Fibroblast of villous mesenchyme (primary cell): ENCODE measurements at regions not wholly inside any gene's neighbourhood (a gene's known extent, or its start where the extent isn't known, plus 50 kb on each side); places are given as distances from the start of the nearest gene placed in this dataset.

Experiments
- DNase-seq: peaks from one replicate; pipeline ENCODE4 v3.0.0-alpha.2; 2010; ENCODE audit warnings: low read depth
- H3K4me3 ChIP-seq: 2 replicates; pipeline ENCODE4 v1.5.1; 2011; ENCODE audit warnings: low read depth, mild to moderate bottlenecking, low read length
- CTCF ChIP-seq: IDR thresholded peaks from 2 replicates; pipeline ENCODE4 v1.5.1; 2012; ENCODE audit warnings: low read depth, mild to moderate bottlenecking, low read length; ENCODE audit not compliant: insufficient read depth

- no peak for TF ChIP-seq CTCF
- DNase-seq, result no peak
- no peak overlapping the region for H3K4me3 ChIP-seq
Measured at GRCh38 chr4:18454349-18454748, 432.8 kb upstream of the LCORL start.

- no peak for TF ChIP-seq CTCF
- DNase-seq, result no peak
- no peak overlapping the region for H3K4me3 ChIP-seq
Measured at GRCh38 chr4:18445110-18445509, 423.6 kb upstream of the LCORL start.

GRCh38 chr4:18444206-18444605 is 422.7 kb upstream of the LCORL start:
- TF ChIP-seq CTCF, result no peak
- DNase-seq, result no peak
- H3K4me3 ChIP-seq, result no peak overlapping the region

GRCh38 chr4:18442957-18443356 is 421.4 kb upstream of the LCORL start:
- no peak for TF ChIP-seq CTCF
- no peak for DNase-seq
- no peak overlapping the region for H3K4me3 ChIP-seq

- no peak for TF ChIP-seq CTCF
- DNase-seq, result no peak
- H3K4me3 ChIP-seq, result no peak overlapping the region
Measured at GRCh38 chr4:18441676-18442075, 420.1 kb upstream of the LCORL start.

GRCh38 chr4:18441203-18441590 is 419.6 kb upstream of the LCORL start:
- no peak for DNase-seq
- no peak overlapping the region for H3K4me3 ChIP-seq
- no peak for TF ChIP-seq CTCF

GRCh38 chr4:18440527-18441202 is 419.1 kb upstream of the LCORL start:
- no peak for DNase-seq
- no peak for TF ChIP-seq CTCF
- H3K4me3 ChIP-seq, result no peak overlapping the region
